Activated CD4-positive, alpha-beta T cell treated with anti-CD3 and anti-CD28 coated beads, Interleukin-2, amount 50 U/mL, for 16 hours (primary cell): ENCODE measurements at regions not wholly inside any gene's neighbourhood (a gene's known extent, or its start where the extent isn't known, plus 50 kb on each side); places are given as distances from the start of the nearest gene placed in this dataset.
A peak's percentile ranks its signal among the peaks of the same experiment; 100 is the strongest.

Experiments
- DNase-seq: peaks from one replicate; pipeline ENCODE4 v3.0.0-alpha.2; 2020

DNA sequence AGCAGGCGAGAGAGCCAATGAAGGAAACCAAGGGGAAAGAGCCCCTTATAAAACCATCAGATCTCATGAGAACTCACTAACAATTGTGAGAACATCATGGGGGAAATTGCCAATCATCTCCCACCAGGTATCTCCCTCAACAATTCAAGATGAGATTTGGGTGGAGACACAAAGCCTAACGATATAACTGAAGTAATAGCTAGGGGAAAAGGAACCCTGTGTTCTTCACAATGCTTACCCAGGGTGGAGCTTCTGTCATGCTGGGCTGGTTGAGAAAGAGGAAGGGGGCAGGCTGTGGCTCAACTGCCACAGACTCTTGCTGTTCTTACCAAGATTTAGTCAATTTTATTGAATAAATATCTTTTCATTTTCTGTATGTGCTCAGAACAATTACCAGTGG, 392.1 kb upstream of the HS6ST1 start:
- DNase-seq: no peak

DNA sequence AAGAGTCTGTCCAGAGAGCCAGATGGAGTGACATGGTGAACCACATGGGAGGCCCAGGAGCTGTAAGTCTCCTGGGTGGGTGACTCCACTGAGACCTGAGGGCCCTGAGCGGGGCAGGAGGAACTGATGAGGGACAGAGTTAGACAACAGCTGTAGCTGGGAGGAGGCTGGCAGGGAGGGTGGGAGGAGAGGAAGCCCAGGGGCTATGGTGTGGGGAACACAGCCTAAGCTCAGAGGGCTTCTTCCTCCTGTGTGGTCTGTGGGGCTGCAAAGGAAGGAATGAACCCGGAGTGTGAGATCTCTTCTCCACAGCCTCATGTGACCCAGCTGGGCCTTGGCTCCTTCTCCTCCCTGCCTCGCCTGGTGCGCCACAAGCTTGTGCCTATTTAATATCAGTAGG, 395.6 kb upstream of the HS6ST1 start:
- DNase-seq: no peak

DNA sequence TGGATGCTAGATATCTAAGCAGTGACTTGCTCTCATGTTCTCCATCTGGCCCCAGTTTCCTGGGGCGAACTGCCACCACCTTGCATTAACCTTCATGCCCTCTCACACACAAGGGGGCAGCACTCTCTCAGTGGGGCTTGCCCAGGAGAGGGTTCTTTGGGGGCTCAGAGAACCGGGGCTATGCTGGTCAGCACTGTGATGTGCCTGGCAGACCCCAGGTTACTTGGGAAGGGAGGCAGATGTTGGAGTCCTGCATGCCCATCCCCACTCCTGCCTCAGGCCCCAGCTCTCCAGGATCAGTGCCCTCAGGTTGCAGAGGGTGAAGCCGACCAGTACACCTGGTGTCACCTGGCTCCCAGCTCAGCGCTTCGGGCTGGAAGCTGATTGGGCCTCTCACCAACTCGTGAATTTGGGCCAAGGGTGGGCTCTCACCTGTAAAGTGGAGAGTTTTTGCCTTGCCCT, 396.2 kb upstream of the HS6ST1 start:
- DNase-seq: no peak

DNA sequence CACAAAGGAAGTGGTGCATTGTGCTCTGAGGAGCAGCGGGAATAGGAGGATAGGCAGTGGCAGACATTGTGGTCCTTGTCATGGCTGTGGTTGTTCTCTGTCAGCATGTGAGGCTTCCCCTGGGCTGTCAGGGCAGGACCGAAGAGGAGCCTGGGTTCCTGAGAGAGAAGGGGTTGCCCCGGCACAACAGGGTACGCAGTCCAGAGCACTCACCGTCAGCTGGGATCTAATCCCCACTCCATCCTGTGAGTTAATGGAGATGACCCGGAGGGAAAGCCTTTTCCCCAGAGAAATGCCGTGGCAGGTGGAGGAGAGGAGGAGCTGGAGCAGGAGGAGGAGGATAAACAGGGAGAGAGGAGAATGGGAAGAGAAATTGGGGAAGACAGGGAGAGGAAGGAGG, 396.7 kb upstream of the HS6ST1 start:
- DNase-seq: no peak

DNA sequence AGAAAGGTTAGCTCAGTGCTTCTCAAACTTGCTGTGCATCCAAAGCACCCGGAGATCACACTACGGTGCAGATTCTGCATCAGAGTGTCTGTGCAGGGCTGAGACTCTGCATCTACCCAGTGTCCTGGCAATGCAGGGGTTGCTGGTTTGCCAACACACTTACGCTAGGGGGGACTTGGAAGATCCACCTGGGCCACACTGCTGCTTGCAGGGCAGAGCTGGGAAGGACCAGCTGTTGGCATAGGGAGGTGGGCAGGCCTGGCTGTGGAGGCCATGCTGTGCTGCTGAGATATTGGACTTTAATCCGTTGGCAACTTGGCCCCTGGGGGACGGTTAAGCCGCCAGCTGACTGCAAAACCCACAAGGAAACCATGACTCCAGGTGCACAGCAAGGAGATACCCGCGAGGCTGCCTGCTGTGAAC, 397.6 kb upstream of the HS6ST1 start:
- DNase-seq: no peak

DNA sequence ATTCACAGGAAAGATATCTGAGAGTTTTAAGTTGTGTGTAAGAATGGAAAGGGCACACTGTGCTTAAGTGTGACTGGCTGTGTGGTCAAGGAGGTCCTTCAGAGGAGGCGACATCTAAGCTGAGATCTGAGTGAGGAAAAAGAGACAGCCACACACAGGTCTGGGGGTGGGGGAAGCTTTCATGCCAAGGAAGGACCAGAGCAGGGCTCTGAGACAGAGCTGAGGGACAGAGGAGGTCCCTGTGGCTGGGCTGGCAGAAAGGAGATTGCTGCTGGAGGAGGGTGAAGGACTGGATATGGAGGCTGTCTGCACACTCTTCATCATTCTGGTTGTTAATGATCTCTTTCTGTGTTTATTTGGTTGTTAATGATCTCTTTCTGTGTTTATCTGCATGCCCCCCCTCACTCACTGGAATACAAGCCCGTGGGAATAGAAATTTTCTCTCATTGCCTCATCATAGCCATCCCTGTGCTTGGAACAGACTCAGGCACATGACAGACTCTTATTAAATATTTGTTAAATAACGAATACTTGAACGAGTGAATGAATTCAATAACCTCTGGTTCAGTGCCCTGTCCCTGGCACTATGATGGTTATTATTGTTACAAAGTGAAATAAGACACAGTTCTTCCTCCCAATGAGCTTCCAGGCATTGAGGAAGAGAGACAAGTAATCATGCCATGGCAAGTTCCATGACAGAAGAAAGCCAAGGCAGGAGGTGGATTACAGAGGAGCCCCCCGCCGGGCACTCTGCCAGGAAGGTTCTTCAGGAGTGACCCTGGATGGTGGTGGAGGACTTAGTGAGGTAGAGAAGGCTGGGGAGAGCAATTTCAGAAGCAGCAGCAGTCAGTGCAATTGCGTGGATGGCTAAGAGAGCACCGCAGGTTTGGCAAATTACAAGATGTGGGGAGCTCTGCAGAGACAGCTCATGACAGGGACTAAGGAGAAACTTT, 399.4 kb upstream of the HS6ST1 start:
- DNase-seq: no peak

DNA sequence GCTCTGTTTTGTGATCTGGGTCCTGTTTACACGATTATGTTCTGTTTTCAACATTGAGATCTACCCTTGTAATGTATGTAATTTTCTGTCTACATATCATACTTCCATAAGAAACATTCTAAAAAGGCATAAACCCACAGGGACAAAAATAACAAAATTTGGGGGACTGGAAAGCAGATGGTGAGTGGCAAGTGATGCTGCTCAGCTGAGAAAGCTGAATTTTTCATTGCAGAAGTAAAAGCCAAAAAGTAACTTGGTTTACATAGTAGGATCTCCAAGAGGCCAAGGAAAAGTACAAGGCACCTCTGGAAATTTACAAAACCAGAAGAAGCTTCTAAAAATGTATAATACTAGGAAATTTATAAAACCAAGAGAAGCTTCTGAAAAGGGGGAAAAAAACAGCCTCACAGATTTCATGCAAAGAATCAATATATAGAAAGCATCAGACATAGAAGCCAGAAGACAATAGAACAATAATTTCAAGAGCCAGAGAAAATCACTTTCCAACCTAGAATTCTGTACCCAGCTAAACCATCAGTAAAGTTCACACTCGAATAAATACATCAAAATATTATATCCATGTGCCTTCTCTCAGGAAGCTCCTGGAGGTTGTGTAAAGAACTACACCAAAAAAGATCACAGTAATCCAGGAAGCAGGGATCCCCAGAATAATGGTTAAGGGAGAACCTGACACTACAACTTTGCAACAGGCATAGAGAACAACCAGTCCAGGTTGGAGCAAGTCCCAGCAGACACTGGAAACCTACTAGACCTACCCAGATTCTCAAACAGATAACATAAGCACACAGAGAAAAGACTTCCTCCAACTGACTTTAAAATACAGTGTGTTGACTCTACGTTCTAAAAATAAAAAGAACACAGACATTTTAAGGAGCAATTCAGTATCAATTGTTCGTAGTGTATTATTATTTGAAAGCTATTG, 401.7 kb upstream of the HS6ST1 start:
- no peak for DNase-seq

DNA sequence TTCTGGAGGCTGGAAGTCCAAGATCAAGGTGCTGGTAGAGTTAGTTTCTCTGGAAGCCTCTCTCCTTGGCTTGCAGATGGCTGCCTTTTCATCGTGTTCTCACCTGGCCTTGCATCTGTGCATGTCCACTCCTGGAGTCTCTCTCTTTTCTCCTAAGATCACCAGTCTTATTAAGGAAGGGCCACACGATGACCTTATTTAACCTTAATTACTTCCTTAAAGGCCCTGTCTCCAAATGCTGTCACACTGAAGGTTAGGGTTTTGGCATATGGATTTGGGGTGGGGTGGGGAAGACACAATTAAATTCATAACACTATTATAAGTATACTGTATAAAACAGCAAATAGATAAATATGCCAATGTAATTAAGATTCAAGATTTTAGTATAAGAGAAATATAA, 402.4 kb upstream of the HS6ST1 start:
- no peak for DNase-seq

DNA sequence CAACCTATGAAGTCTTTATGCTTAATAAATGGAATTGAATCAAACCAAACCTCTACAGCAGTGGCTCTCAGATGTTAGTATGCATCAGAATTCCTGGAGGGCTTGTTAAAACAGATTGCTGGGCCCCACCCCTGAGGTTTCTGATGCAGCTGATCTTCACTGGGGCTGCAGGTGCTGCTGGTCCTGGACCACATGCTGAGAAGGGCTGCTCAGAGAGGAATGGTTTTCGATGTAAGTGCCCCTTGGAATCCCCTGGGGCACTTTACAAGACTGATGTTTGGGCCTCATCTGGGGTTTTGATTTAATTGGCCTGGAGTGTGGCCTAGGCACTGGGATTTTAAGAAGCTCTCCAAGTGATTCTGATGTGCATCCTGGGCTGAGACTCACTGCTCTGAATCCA, 403.8 kb upstream of the HS6ST1 start:
- DNase-seq: no peak

DNA sequence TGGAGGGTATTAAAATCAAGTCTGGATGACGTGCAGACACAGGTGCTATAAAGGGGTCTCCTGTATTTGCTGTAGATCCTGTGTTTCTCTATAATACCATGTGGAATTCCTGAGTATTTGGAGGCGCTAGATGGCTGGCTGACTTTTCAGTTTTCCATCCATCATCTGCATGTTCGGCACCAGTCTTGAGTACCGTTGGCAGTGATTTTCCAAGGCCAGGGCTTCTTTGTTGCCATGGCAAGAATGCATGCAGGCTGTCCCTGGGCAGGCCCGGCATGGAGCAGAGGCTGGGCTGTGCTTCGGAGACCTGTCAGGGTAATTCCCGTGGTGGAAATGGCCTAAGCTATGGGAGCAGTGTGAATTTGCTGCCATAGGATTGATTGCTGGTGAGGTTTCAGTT, 405.9 kb upstream of the HS6ST1 start:
- DNase-seq: no peak

DNA sequence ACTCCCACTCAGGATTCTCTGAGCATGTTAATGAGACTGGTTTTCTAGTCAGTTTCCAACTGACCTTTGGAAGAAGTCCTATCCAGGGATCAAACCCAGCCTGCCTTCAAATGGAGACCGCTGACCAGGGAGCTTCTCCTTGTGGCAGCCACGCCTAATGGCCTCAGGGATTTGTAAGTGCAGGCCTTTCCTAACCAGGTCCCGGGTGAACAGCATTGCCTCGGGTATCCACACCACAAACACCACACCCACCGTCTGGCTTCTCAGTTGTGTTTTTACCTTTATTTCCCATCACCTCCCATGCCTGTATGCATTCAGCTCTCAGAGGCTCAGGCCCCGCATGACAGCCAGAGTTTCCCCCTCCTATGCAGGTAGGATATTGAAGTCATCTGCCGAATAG, 406.3 kb upstream of the HS6ST1 start:
- no peak for DNase-seq

DNA sequence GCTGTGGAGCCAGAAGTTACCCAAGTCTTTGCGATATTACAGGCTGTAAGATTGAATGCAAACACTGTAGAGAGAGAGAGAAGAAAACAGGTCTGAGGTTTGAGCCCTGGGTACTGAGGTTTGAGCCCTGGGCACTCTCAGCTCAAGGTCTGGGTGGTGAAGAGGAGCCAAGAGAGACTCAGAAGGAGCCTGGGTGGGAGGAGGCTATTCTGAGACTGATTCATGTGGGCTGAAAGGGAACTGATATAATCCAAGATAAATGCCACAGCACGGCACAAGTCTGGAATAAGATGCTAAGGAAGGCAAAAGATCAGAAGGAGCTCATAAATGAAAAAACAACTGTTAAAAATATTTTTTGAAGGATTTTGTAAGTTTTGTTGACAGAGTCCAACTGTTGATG, 407.6 kb upstream of the HS6ST1 start:
- DNase-seq: no peak

DNA sequence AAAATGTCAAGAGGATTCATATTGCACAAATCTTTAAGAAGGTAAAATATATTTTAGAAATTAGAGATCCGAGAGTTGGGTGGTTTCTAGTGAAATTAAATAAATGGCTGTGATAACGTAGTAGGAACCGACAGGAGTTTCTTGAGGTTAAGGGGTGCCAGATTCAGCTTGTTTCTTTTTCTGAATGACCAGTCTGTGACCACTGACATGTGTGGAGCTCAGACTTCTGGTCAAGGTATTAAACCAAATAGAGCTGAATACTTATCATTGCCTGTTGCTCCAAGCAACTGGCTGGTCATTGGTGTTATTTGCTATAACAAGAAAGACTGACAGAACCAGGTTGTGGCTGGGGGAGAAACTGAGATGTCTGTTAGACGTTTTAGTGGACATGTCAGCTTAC, 408.2 kb upstream of the HS6ST1 start:
- no peak for DNase-seq

DNA sequence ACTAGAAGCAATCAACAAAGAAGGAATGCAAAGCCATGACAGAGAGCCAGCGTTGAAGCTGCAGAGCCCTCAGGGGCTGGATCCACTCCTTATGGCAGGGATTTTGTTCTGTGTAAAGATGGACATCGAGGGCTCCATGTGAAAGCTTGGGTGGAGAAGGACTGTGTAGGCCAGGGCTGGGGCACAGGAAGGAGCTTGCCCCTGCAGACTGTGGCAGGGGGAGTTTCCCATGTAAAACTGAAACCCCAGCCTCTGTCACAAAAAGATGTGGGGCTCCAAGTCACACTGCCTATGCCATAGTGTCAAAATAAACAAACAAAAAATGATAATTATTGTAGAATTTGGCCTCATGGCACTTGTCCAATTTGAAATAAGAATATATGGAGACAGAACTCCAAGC, 408.7 kb upstream of the HS6ST1 start:
- peak; percentile 38 for DNase-seq

DNA sequence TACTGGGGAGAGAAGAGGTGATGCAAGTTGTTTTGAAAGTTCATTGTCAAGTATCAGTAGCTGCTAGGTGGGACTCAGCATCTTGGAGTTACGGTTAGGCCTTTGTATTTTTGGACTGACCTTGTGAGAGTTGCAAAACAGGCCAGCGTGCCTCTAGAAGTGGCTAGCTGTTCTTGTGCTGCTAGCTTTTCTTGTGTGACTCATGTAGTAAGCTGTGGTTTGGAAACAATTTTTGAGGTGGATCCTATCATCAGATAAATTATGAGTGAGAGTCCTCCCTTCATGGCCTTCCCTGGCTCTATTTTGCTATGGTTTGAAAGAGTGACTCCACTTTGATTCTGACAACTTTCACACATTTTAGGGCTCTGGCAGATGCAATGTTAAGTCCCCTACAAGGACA, 409.2 kb upstream of the HS6ST1 start:
- peak; percentile 61 for DNase-seq

DNA sequence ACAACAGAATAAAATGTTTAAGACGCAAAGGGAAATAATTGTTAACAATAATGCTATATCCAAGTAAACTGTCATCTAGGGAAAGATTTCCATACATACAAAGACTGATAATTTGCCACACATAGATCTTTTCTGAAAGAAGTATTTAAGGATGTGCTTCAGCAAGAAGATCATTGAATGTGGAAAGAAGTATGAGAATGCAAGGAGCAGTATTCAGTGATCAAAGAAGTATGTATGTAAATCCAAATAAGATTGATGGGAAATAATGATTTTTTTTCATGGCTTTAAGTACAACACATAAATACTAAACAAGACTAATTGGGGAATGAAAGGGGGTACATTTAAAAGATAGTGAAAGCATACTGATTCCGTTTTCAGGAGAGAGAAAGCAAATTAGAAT, 410.4 kb upstream of the HS6ST1 start:
- DNase-seq: no peak

DNA sequence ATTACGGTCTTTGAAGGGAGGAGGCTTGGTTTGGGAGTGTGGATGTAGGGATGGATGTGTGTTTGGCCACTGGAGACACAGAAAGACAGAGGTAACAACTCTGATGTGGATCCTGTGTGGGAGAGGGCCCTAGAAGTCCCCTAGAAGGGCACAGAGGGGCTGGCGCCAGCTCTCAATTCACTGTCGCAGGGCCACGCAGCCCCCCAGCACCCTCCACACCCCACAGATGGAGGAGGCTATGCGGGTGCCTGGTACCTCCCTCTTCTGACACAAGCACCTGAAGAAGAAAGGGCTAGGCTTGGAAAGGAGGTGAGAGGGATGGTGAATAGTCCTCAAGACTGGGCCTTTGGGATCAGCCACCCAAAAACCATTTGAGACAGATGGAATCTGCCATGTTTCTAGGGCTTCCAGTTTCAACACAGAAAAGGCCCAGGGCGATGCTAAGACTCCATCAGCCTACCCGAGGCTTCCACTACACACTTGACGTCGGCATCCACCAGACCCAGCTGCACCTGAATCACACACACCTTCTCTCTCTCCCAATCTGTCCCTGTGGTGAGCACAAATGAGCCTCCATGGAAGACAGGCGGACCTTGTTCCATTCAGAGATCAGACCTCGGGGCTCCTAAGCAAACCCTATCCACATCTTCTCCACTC, 413.5 kb upstream of the HS6ST1 start:
- no peak for DNase-seq

DNA sequence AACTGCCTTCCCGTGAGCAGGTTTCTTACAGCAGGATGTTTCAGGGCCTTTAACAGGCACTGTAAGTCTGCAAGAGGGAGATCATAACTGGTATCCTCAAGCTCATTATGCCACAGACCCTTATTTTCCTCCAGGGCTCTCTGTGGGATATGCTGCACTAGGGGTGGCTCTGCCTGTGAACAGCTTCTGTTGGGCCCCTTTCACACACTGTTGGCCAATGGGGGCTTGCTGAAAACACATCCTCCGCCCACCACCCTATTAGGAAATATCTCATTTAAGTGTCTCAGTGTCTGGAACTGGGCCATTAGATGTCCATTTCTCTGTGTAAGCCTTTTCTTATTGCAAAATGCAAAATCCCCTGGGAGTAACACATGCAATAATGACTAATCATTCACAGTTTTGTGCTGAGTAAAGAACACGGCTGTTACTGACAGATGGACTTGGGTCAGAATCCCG, 414.3 kb upstream of the HS6ST1 start:
- no peak for DNase-seq

DNA sequence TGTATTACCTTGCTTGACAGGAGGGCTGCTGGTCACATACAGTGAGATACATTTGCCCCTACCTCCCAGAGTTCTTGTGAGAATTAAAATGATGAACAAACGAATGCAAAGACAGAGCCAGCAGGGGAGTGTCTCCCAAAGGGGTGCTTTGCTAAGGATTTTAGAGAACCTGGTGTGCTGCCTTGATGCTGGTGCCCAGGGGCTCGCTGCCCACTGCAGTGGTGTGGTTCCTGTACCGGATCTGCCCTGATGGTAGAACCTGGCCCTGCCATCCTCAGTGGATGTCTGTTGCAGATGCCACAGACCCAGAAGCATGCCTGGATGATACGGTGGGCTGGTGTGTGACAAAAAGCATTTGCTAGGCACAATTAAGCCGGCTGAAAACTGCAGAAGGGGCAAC, 414.8 kb upstream of the HS6ST1 start:
- no peak for DNase-seq

DNA sequence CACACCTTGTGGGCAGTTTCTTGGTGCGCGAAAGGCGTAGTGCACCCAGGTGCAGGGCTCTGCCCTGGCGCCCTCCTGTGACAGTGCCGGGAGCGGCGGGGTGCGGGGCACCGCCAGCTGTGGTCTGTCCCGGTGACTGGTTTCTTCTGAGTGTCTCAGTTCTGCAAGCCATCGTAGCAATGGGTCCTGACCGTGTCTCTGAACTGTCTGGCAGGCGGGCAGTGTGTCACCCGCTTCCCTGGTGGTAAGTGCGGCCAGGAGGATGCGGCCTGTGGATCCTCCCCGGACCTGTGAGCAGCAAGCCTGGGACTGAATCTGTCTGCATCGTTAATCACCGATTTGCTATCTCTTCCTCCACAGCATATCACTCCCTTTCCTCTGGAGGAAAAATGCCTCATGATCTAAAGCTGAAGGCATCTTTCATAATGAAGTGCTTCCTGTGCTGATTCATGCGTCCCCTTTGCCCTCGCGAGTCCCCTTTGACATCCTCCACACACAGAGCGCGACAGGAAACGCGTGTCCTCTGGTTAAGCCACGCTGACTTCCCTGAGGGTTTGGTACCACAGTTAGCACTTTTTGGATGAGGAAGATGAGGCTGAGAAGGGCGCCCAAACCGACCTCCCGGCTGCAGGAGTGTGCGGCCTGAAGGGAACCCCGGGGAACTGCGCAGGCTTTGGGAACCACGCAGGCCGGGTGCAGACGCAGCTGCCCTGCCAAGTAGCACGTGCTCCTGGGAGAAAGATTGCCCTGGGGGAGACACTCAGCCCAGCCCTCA, 416.0 kb upstream of the HS6ST1 start:
- DNase-seq: peak; percentile 53

DNA sequence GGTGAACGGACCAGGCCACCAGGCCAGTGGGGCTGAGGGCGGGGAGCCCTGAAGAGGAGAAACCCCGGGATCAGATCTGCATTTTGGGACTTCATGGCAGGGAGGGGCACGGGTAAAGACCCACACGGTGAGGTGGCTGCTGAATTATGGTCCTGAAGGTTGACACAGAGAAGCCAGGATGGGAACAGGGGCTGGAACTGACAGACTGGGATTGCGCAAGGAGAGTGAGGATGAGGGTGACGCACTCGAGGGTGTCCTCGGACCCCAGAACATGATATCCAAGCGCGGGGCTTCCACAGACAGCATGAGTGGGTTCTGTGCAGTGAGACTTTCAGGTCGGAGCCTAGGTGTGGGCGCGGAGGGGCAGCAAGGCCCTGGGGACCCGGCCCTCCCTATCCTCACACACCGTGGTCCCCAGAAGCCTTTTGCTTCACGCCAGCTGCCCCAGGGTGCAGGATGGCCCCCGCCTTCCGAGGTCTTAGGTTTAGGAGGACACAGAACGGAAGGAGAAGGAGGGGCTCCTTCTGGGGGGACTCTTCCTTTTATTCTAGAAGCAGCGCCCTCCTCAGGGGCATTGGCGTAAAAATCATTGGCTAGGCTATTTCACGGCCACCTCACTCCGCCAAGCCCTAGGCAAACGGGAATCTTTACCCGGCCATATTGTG, 416.8 kb upstream of the HS6ST1 start:
- no peak for DNase-seq
